Liver (tissue), 8 donors: ENCODE measurements at regions not wholly inside any gene's neighbourhood (a gene's known extent, or its start where the extent isn't known, plus 50 kb on each side); places are given as distances from the start of the nearest gene placed in this dataset.

ENCODE experiments used
- DNase-seq: peaks from one replicate; pipeline ENCODE4 v3.0.0-alpha.2; 2017; ENCODE audit warnings: low spot score
- H3K27ac ChIP-seq, 2 donors: one replicate each; pipeline ENCODE4 v1.7.0; 2013; ENCODE audit warnings: inconsistent platforms in 2 of 2, low read length in 2 of 2, control low read depth in 1 of 2, low read depth in 1 of 2, mild to moderate bottlenecking in 1 of 2
- H3K27me3 ChIP-seq, 4 donors: one replicate each; pipeline versions ENCODE4 v1.6.1 to v1.7.0; 2013; ENCODE audit warnings: low read length in 3 of 4, inconsistent platforms in 1 of 4, mild to moderate bottlenecking in 1 of 4, moderate library complexity in 1 of 4; ENCODE audit not compliant: control insufficient read depth in 4 of 4, insufficient read depth in 4 of 4
- H3K36me3 ChIP-seq, 4 donors: one replicate each; pipeline versions ENCODE4 v1.6.1 to v1.7.0; 2013; ENCODE audit warnings: low read length in 3 of 4, mild to moderate bottlenecking in 3 of 4, low read depth in 1 of 4, moderate library complexity in 1 of 4; ENCODE audit not compliant: control insufficient read depth in 4 of 4, insufficient read depth in 3 of 4
- H3K4me1 ChIP-seq, 4 donors: one replicate each; pipeline versions ENCODE4 v1.6.1 to v1.7.0; 2013; ENCODE audit warnings: low read length in 3 of 4, mild to moderate bottlenecking in 3 of 4, moderate library complexity in 1 of 4; ENCODE audit not compliant: control insufficient read depth in 4 of 4, insufficient read depth in 4 of 4
- H3K4me3 ChIP-seq, 3 donors: one replicate each; pipeline versions ENCODE4 v1.6.1 to v1.7.0; 2013; ENCODE audit warnings: low read length in 3 of 3, control low read depth in 1 of 3, low read depth in 1 of 3, mild to moderate bottlenecking in 1 of 3
- H3K9ac ChIP-seq, 2 donors: one replicate each; pipeline ENCODE4 v1.7.0; 2013; ENCODE audit warnings: low read length in 2 of 2, mild to moderate bottlenecking in 2 of 2, moderate library complexity in 2 of 2, control low read depth in 1 of 2, low read depth in 1 of 2
- H3K9me3 ChIP-seq, 4 donors: one replicate each; pipeline versions ENCODE4 v1.6.1 to v1.7.0; 2013; ENCODE audit warnings: low read length in 3 of 4; ENCODE audit not compliant: control insufficient read depth in 4 of 4
- ATF3 ChIP-seq: IDR thresholded peaks from 2 replicates; pipeline ENCODE4 v1.6.1; 2016; ENCODE audit warnings: antibody characterized with exemption
- CTCF ChIP-seq: fragments of 150-350 bp; IDR thresholded peaks from 2 replicates; pipeline ENCODE4 v1.5.1; 2017; ENCODE audit warnings: improper control_type of control experiment, low read depth, low read length; ENCODE audit not compliant: missing input control
- EGR1 ChIP-seq, 2 donors: IDR thresholded peaks; 2 replicates each; pipeline ENCODE4 v1.6.1; 2016 to 2018; ENCODE audit warnings: antibody characterized with exemption in 2 of 2, low read depth in 2 of 2
- FOXA1 ChIP-seq: IDR thresholded peaks from 2 replicates; pipeline ENCODE4 v1.6.1; 2016; ENCODE audit warnings: antibody characterized with exemption
- FOXA2 ChIP-seq: IDR thresholded peaks from 2 replicates; pipeline ENCODE4 v1.6.1; 2016; ENCODE audit warnings: antibody characterized with exemption
- GABPA ChIP-seq, 2 donors: IDR thresholded peaks in 1 of 2; conservative IDR thresholded peaks in 1 of 2; 2 replicates each; pipeline ENCODE4 v1.6.1; 2016; ENCODE audit warnings: antibody characterized with exemption in 2 of 2, mild to moderate bottlenecking in 1 of 2, moderate library complexity in 1 of 2
- HNF4A ChIP-seq, 2 donors: conservative IDR thresholded peaks; 2 replicates each; pipeline ENCODE4 v1.6.1; 2016; ENCODE audit warnings: antibody characterized with exemption in 2 of 2, mild to moderate bottlenecking in 2 of 2
- HNF4G ChIP-seq: IDR thresholded peaks from 2 replicates; pipeline ENCODE4 v1.6.1; 2016; ENCODE audit warnings: antibody characterized with exemption
- JUND ChIP-seq, 2 donors: IDR thresholded peaks; 2 replicates each; pipeline ENCODE4 v1.6.1; 2016; ENCODE audit warnings: antibody characterized with exemption in 2 of 2
- MAX ChIP-seq: IDR thresholded peaks from 2 replicates; pipeline ENCODE4 v1.6.1; 2016; ENCODE audit warnings: antibody characterized with exemption
- NR2F2 ChIP-seq: IDR thresholded peaks from 2 replicates; pipeline ENCODE4 v1.6.1; 2016; ENCODE audit warnings: antibody characterized with exemption
- RAD21 ChIP-seq, 2 donors: IDR thresholded peaks; 2 replicates each; pipeline ENCODE4 v1.6.1; 2016; ENCODE audit warnings: antibody characterized with exemption in 2 of 2, mild to moderate bottlenecking in 2 of 2
- REST ChIP-seq: IDR thresholded peaks from 2 replicates; pipeline ENCODE4 v1.6.1; 2016; ENCODE audit warnings: antibody characterized with exemption, mild to moderate bottlenecking
- RXRA ChIP-seq, 2 donors: IDR thresholded peaks; 2 replicates each; pipeline ENCODE4 v1.6.1; 2017 to 2018; ENCODE audit warnings: antibody characterized with exemption in 2 of 2, mild to moderate bottlenecking in 1 of 2
- SP1 ChIP-seq: IDR thresholded peaks from 2 replicates; pipeline ENCODE4 v1.6.1; 2018; ENCODE audit warnings: antibody characterized with exemption, mild to moderate bottlenecking
- TAF1 ChIP-seq: conservative IDR thresholded peaks from 2 replicates; pipeline ENCODE4 v1.6.1; 2016; ENCODE audit warnings: antibody characterized with exemption, mild to moderate bottlenecking
- YY1 ChIP-seq: IDR thresholded peaks from 2 replicates; pipeline ENCODE4 v1.6.1; 2016; ENCODE audit warnings: antibody characterized with exemption, mild to moderate bottlenecking
- ZBTB33 ChIP-seq: IDR thresholded peaks from 2 replicates; pipeline ENCODE4 v1.6.1; 2016; ENCODE audit warnings: antibody characterized with exemption
- WGBS: extraction: QIAGEN DNeasy Blood & Tissue Kit; methylation state at CpG from one replicate; pipeline ENCODE4 v1.1.7; 2013; 5-methylcytosine and 5-hydroxymethylcytosine counted together
- donor health status: healthy.
- donor health status: healthy.
- donor health status: healthy.
- donor health status: healthy.
- donor health status: healthy.

- no peak overlapping the region for H3K4me3 ChIP-seq
- TF ChIP-seq EGR1 (IDR thresholded peaks at IDR 0.05; ENCODE audit: low read depth in 2 of 2) (no peak), ZBTB33 (no peak), MAX (no peak), ATF3 (no peak), HNF4G (no peak), REST (no peak), HNF4A (conservative IDR thresholded peaks at IDR 0.05) (no peak), SP1 (no peak), NR2F2 (no peak), YY1 (no peak), FOXA2 (no peak), JUND (IDR thresholded peaks at IDR 0.05) (no peak), RXRA (IDR thresholded peaks at IDR 0.05) (no peak), RAD21 (IDR thresholded peaks at IDR 0.05) (no peak), GABPA (IDR thresholded peaks at IDR 0.05 in 1 of 2, conservative IDR thresholded peaks at IDR 0.05 in 1 of 2) (no peak), FOXA1 (no peak), TAF1 (no peak), CTCF (no peak)
- H3K27ac ChIP-seq: no peak overlapping the region
- no peaks in the 10 kb centered on the region for H3K9me3 ChIP-seq
- no peak for DNase-seq
- H3K36me3 ChIP-seq: no peaks in the 10 kb centered on the region
- H3K9ac ChIP-seq: no peak overlapping the region
- 82% methylated on average over 2 of the region's 2 CpGs for WGBS
- no peaks in the 10 kb centered on the region for H3K27me3 ChIP-seq
- H3K4me1 ChIP-seq: no peaks in the 10 kb centered on the region
These were observed 75.3 kb upstream of the TRPC3 start for GRCh38 chr4:122027203-122027602.

GRCh38 chr4:122017296-122017695 is 65.4 kb upstream of the TRPC3 start:
- H3K9ac ChIP-seq: no peak overlapping the region
- no peak overlapping the region for H3K27ac ChIP-seq
- WGBS: 25% methylated on average over 2 of the region's 2 CpGs
- H3K4me1 ChIP-seq: no peaks in the 10 kb centered on the region
- H3K27me3 ChIP-seq: peaks cover 0 to 4% (median 0%) of the 10 kb centered on the region in 4 donors
- no peak overlapping the region for H3K4me3 ChIP-seq
- no peak for DNase-seq
- H3K9me3 ChIP-seq: peaks cover 0 to 3% (median 0%) of the 10 kb centered on the region in 4 donors
- no peaks in the 10 kb centered on the region for H3K36me3 ChIP-seq
- TF ChIP-seq RAD21 (IDR thresholded peaks at IDR 0.05) (no peak), FOXA2 (no peak), EGR1 (IDR thresholded peaks at IDR 0.05; ENCODE audit: low read depth in 2 of 2) (no peak), YY1 (no peak), HNF4G (no peak), REST (no peak), ATF3 (no peak), FOXA1 (no peak), ZBTB33 (no peak), TAF1 (no peak), RXRA (IDR thresholded peaks at IDR 0.05) (no peak), GABPA (IDR thresholded peaks at IDR 0.05 in 1 of 2, conservative IDR thresholded peaks at IDR 0.05 in 1 of 2) (no peak)
